Uterus (tissue), 2 donors: ENCODE measurements at regions not wholly inside any gene's neighbourhood (a gene's known extent, or its start where the extent isn't known, plus 50 kb on each side); places are given as distances from the start of the nearest gene placed in this dataset.

Experiments
- POLR2A ChIP-seq, 2 donors: fragments of 450-650 bp; IDR thresholded peaks; one replicate each; pipeline ENCODE4 v1.6.1; 2016; ENCODE audit warnings: antibody characterized with exemption in 2 of 2, mild to moderate bottlenecking in 1 of 2, moderate library complexity in 1 of 2
- TF ChIP-seq, protein P1 (sequence below), 4 experiments: fragments of 200-600 bp in 2 of 4; fragments of 450-650 bp in 2 of 4; sonication (generic) in 2 of 4; IDR thresholded peaks; one replicate each; pipeline ENCODE4 v1.5.1; 2016 to 2019; ENCODE audit warnings: antibody characterized with exemption in 4 of 4, mild to moderate bottlenecking in 2 of 4, moderate library complexity in 1 of 4

DNA sequence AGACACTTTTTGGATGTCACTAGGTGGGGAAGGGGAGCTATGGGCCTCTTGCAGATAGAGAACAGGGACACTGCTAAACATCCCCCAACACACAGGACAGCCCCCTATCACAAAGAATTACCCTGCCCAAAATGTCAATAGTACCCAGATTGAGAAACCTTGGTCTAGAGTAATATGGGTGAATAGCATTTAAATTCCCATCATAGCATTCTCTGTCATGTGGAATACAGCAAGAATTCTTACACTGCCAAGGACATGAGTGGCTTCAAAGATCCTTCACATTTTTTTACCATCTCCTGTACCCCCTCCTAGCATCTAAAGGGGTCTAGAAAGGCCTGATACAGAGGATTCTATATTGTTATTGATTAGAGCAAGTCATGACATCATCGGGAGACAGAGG lies 83.1 kb upstream of the SSTR4 start:
- TF ChIP-seq, protein P1, sequence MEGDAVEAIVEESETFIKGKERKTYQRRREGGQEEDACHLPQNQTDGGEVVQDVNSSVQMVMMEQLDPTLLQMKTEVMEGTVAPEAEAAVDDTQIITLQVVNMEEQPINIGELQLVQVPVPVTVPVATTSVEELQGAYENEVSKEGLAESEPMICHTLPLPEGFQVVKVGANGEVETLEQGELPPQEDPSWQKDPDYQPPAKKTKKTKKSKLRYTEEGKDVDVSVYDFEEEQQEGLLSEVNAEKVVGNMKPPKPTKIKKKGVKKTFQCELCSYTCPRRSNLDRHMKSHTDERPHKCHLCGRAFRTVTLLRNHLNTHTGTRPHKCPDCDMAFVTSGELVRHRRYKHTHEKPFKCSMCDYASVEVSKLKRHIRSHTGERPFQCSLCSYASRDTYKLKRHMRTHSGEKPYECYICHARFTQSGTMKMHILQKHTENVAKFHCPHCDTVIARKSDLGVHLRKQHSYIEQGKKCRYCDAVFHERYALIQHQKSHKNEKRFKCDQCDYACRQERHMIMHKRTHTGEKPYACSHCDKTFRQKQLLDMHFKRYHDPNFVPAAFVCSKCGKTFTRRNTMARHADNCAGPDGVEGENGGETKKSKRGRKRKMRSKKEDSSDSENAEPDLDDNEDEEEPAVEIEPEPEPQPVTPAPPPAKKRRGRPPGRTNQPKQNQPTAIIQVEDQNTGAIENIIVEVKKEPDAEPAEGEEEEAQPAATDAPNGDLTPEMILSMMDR (IDR thresholded peaks at IDR 0.05) = no peak
- no peak for TF ChIP-seq POLR2A (IDR thresholded peaks at IDR 0.05)
